K562 (cell line): ENCODE measurements at regions not wholly inside any gene's neighbourhood (a gene's known extent, or its start where the extent isn't known, plus 50 kb on each side); places are given as distances from the start of the nearest gene placed in this dataset.

Experiments
- ATAC-seq: fragments of 200-7000 bp; cut with Tn5 transposase; 3 replicates; pipeline ENCODE4 v1.9.1; 2020; ENCODE audit warnings: moderate library complexity
- BruUV-seq: library from RNA; stranded (reverse); fragments of 400-500 nt; replicated peaks from 2 replicates; lab custom pipeline; 2021; lab: Mats Ljungman, UMichigan
- CTCF ChIA-PET: fragments of 300-600 bp; formaldehyde crosslinking; extraction: SDS; loops from one replicate; lab custom pipeline; 2021; ENCODE audit warnings: low intra/inter-chr PET ratio; lab: Yijun Ruan, JAX
- POLR2A ChIA-PET: fragments of 300-600, 350-650 bp; sonication (Branson Sonifier 250); formaldehyde crosslinking; extraction: SDS; loops from one replicate; lab custom pipeline; 2021; ENCODE audit warnings: antibody characterized with exemption, inconsistent platforms; lab: Yijun Ruan, JAX
- DNase-seq, 4 experiments: peaks; one replicate each; pipeline versions ENCODE4 v3.0.0 to v3.0.0-alpha.2; 2011 to 2018; ENCODE audit warnings: low spot score in 3 of 4, mixed read lengths in 3 of 4; ENCODE audit errors: extremely low read depth in 1 of 4
- FAIRE-seq: peaks from 2 replicates; lab custom pipeline; 2011; peaks lifted over from hg19 to GRCh38; lab: Jason Lieb, UNC
- H2AFZ ChIP-seq: 2 replicates; pipeline ENCODE4 v1.6.0; 2011; ENCODE audit warnings: low read depth, low read length, control low read depth, inconsistent platforms
- H3K27ac ChIP-seq: fragments of 200-600 bp; 3 replicates; pipeline ENCODE4 v1.8.0; 2011; ENCODE audit warnings: low read depth, mild to moderate bottlenecking, control low read depth, inconsistent platforms, low read length, moderate library complexity, mixed read lengths; ENCODE audit errors: extremely low read depth
- H3K27me3 ChIP-seq, 2 experiments: fragments of 300-600 bp in 1 of 2; 2 replicates in 1 of 2; 3 replicates in 1 of 2; pipeline versions ENCODE4 v1.6.0 to v1.8.0; 2011; ENCODE audit warnings: inconsistent platforms in 2 of 2, low read length in 2 of 2, mild to moderate bottlenecking in 1 of 2, mixed read lengths in 1 of 2, moderate library complexity in 1 of 2; ENCODE audit not compliant: control insufficient read depth in 2 of 2, insufficient read depth in 2 of 2
- H3K36me3 ChIP-seq: fragments of 300-600 bp; 3 replicates; pipeline ENCODE4 v1.8.0; 2011; ENCODE audit warnings: mild to moderate bottlenecking, low read length, inconsistent platforms; ENCODE audit not compliant: control insufficient read depth, insufficient read depth
- H3K4me1 ChIP-seq, 2 experiments: fragments of 200-600 bp in 1 of 2; replicated peaks in 1 of 2; 2 replicates in 1 of 2; 3 replicates in 1 of 2; pipeline versions ENCODE4 v1.5.1 to v1.8.0; 2011; ENCODE audit warnings: inconsistent platforms in 2 of 2, low read length in 2 of 2, mild to moderate bottlenecking in 1 of 2, mixed read lengths in 1 of 2, moderate library complexity in 1 of 2; ENCODE audit not compliant: control insufficient read depth in 2 of 2, insufficient read depth in 2 of 2
- H3K4me2 ChIP-seq: 2 replicates; pipeline ENCODE4 v1.6.1; 2011; ENCODE audit warnings: low read length, control low read depth, inconsistent platforms, mixed read lengths; ENCODE audit not compliant: insufficient read depth
- H3K4me3 ChIP-seq: fragments of 200-600 bp; sonication (generic), shearing (Covaris generic); 2 replicates; pipeline ENCODE4 v1.5.1; 2016; ENCODE audit warnings: control low read depth, inconsistent platforms
- H3K79me2 ChIP-seq: fragments of 200-600 bp; 3 replicates; pipeline ENCODE4 v1.8.0; 2011; ENCODE audit warnings: low read length, inconsistent platforms; ENCODE audit not compliant: control insufficient read depth, insufficient read depth
- H3K9ac ChIP-seq, 2 experiments: 2 replicates each; pipeline versions ENCODE4 v1.6.0 to v1.6.1; 2011; ENCODE audit warnings: low read depth in 2 of 2, low read length in 2 of 2, control low read depth in 1 of 2, inconsistent platforms in 1 of 2, mild to moderate bottlenecking in 1 of 2, mixed read lengths in 1 of 2; ENCODE audit not compliant: insufficient read depth in 1 of 2
- H3K9me1 ChIP-seq: one replicate; pipeline ENCODE4 v1.6.0; 2011; ENCODE audit warnings: inconsistent platforms, mild to moderate bottlenecking, low read length, moderate library complexity; ENCODE audit not compliant: control insufficient read depth, insufficient read depth
- H3K9me3 ChIP-seq: replicated peaks from 2 replicates; pipeline ENCODE4 v1.5.1; 2011; ENCODE audit warnings: low read depth, low read length, inconsistent platforms; ENCODE audit not compliant: control insufficient read depth, insufficient read depth
- H4K20me1 ChIP-seq: replicated peaks from 2 replicates; pipeline ENCODE4 v1.6.1; 2011; ENCODE audit warnings: low read length, inconsistent platforms, mixed read lengths; ENCODE audit not compliant: control insufficient read depth, insufficient read depth
- ATF2 ChIP-seq: sonication (generic); formaldehyde crosslinking; IDR thresholded peaks from 2 replicates; pipeline ENCODE4 v1.8.1; 2022; ENCODE audit warnings: missing genetic modification reagents
- BMI1 ChIP-seq: fragments of 150-350 bp; IDR thresholded peaks from 2 replicates; pipeline ENCODE4 v1.6.1; 2014; ENCODE audit warnings: low read length
- CREB5 ChIP-seq: fragments of 250-450 bp; sonication (Bioruptor Pico); IDR thresholded peaks from 2 replicates; pipeline ENCODE4 v1.5.0; 2020; ENCODE audit warnings: mild to moderate bottlenecking
- FOXP1 ChIP-seq: sonication (generic); formaldehyde crosslinking; IDR thresholded peaks from 2 replicates; pipeline ENCODE4 v1.8.0; 2022; ENCODE audit warnings: mild to moderate bottlenecking, missing genetic modification reagents
- HIVEP1 ChIP-seq: fragments of 250-450 bp; sonication (Bioruptor Pico); IDR thresholded peaks from 2 replicates; pipeline ENCODE4 v1.4.0; 2020; ENCODE audit warnings: mild to moderate bottlenecking
- KDM5B ChIP-seq: fragments of 200-600 bp; sonication (generic); IDR thresholded peaks from 2 replicates; pipeline ENCODE4 v1.6.1; 2012; ENCODE audit warnings: low read depth, mild to moderate bottlenecking, moderate library complexity, low read length, control low read depth, inconsistent platforms; ENCODE audit not compliant: insufficient replicate concordance
- LCOR ChIP-seq: sonication (generic); formaldehyde crosslinking; IDR thresholded peaks from 2 replicates; pipeline ENCODE4 v1.8.0; 2022; ENCODE audit warnings: mild to moderate bottlenecking, missing genetic modification reagents
- SRF ChIP-seq, 2 experiments: fragments of 250-450, 450-650 bp in 1 of 2; sonication (Bioruptor Pico) in 1 of 2; sonication (generic) in 1 of 2; formaldehyde crosslinking; IDR thresholded peaks; 2 replicates each; pipeline versions ENCODE4 v1.5.0 to v1.5.1; 2020 to 2022; ENCODE audit warnings: mild to moderate bottlenecking in 1 of 2, missing genetic modification reagents in 1 of 2
- THAP7 ChIP-seq: fragments of 250-450 bp; sonication (Bioruptor Pico); IDR thresholded peaks from 2 replicates; pipeline ENCODE4 v1.5.0; 2021
- TRIM24 ChIP-seq, 2 experiments: fragments of 450-650 bp; IDR thresholded peaks; 2 replicates each; pipeline ENCODE4 v1.6.1; 2016
- TSHZ1 ChIP-seq: fragments of 250-450 bp; sonication (Bioruptor Pico); IDR thresholded peaks from 2 replicates; pipeline ENCODE4 v1.4.0; 2020; ENCODE audit warnings: mild to moderate bottlenecking, moderate library complexity
- WGBS: fragments of 100-300 bp; shearing (Covaris generic); methylation state at CpG from one replicate; pipeline ENCODE4 v1.1.6; 2016; ENCODE audit warnings: low coverage, mixed read lengths; ENCODE audit not compliant: insufficient coverage; ENCODE audit errors: missing lambda C conversion rate; 5-methylcytosine and 5-hydroxymethylcytosine counted together
- in situ Hi-C: fragments of 300-500 bp; cut with MboI; formaldehyde crosslinking; loops from 4 replicates; pipeline ENCODE4 v1.15.0; 2018; ENCODE audit warnings: inconsistent platforms, mixed read lengths
- intact Hi-C: fragments of 100-400 bp; cut with micrococcal nuclease; formaldehyde crosslinking; loops from 2 replicates; pipeline ENCODE4 v1.14.2; 2022
- TF ChIP-seq, protein P1 (sequence below): sonication (generic); formaldehyde crosslinking; IDR thresholded peaks from 2 replicates; pipeline ENCODE4 v1.5.0; 2020; ENCODE audit warnings: missing genetic modification reagents
- TF ChIP-seq, protein P2 (sequence below): sonication (generic); IDR thresholded peaks from 2 replicates; pipeline ENCODE4 v1.6.1; 2016

DNA sequence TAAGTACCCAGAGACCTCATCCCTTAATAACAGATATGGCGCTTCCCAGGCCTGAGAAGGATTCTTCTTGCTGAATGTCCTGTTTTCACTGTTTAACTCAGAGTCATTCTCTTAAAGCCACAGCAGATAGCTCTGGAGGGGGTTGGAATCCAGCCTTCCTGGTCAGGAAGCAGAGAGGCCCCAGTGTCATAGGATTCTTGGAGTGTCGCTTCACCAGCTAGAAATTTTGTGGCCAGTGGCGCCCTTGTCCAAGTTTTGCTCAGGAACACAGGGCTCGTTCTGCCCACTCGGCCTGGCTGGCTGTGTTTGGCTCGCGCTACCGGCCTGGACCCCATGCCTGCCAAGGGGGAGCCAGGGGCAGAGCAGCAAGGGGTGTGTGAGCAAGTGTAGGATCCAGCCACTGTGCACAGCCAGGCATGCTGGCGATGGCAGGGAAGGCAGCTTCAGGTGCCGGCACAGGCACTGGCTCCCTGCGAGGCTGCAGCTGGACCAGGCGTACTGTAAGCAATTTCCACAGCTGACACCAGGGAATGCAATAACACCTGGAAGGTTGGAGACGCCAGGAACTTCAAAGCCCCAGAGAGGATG, 214.8 kb upstream of the SESN3 start:
- FAIRE-seq (no peak), ATAC-seq (no peak), DNase-seq (no peak)
- Histone ChIP-seq H3K79me2 (no peaks in the 10 kb centered on the region), H3K9me1 (no peaks in the 10 kb centered on the region), H3K4me1 (peaks cover 4 to 12% of the 10 kb centered on the region in 2 experiments; a peak in 3 of 5 replicates), H3K27ac (no peak overlapping the region), H3K4me2 (no peak overlapping the region), H2AFZ (peak overlapping the region; percentile 27; the same call in 1 of the 2 replicates), H3K27me3 (no peaks in the 10 kb centered on the region; a peak in 1 of 5 replicates), H3K9me3 (no peaks in the 10 kb centered on the region), H3K4me3 (no peak overlapping the region), H4K20me1 (no peaks in the 10 kb centered on the region), H3K36me3 (no peaks in the 10 kb centered on the region), H3K9ac (no peak overlapping the region)
- POLR2A ChIA-PET: interaction anchor here (0.5 to 1.2 kb wide), 2 partner anchors 11 to 346 kb away, joined by 3 read pairs; no protein-coding TSS in a partner anchor
- intact Hi-C loops: no loop called here
- BruUV-seq: no TSS peak
- CTCF ChIA-PET: no interaction called here
- in situ Hi-C loops: no loop called here
- WGBS: 23% methylated on average over 12 of the region's 13 CpGs
- TF ChIP-seq FOXP1 (CRISPR knock-in tag): no peak
- TF ChIP-seq TRIM24 (IDR thresholded peaks at IDR 0.05): no peak
- no peak for TF ChIP-seq TSHZ1 (CRISPR knock-in tag)
- TF ChIP-seq KDM5B: no peak
- TF ChIP-seq BMI1: no peak
- no peak for TF ChIP-seq ATF2 (CRISPR knock-in tag)
- no peak for TF ChIP-seq HIVEP1 (CRISPR knock-in tag)
- TF ChIP-seq SRF (CRISPR knock-in tag; IDR thresholded peaks at IDR 0.05): no peak
- no peak for TF ChIP-seq LCOR
- TF ChIP-seq, protein P1, sequence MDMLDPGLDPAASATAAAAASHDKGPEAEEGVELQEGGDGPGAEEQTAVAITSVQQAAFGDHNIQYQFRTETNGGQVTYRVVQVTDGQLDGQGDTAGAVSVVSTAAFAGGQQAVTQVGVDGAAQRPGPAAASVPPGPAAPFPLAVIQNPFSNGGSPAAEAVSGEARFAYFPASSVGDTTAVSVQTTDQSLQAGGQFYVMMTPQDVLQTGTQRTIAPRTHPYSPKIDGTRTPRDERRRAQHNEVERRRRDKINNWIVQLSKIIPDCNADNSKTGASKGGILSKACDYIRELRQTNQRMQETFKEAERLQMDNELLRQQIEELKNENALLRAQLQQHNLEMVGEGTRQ (CRISPR knock-in tag): no peak
- no peak for TF ChIP-seq CREB5 (CRISPR knock-in tag)
- no peak for TF ChIP-seq THAP7
- TF ChIP-seq, protein P2, sequence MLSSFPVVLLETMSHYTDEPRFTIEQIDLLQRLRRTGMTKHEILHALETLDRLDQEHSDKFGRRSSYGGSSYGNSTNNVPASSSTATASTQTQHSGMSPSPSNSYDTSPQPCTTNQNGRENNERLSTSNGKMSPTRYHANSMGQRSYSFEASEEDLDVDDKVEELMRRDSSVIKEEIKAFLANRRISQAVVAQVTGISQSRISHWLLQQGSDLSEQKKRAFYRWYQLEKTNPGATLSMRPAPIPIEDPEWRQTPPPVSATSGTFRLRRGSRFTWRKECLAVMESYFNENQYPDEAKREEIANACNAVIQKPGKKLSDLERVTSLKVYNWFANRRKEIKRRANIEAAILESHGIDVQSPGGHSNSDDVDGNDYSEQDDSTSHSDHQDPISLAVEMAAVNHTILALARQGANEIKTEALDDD: no peak
